GM19025 (cell line): ENCODE measurements at regions not wholly inside any gene's neighbourhood (a gene's known extent, or its start where the extent isn't known, plus 50 kb on each side); places are given as distances from the start of the nearest gene placed in this dataset.
"Not testable (repeated sequence)": the region's sequence is repeated elsewhere in the genome, so short reads cannot be mapped to it uniquely, and the experiment has no call there.

Experiments used
- ATAC-seq: cut with Tn5 transposase; IDR thresholded peaks from one replicate; pipeline ENCODE4 v1.9.1; 2021; ENCODE audit warnings: mild to moderate bottlenecking, low read depth, moderate library complexity; ENCODE audit not compliant: unreplicated experiment

- ATAC-seq = no peak
These were observed 1176.5 kb upstream of the TMEFF2 start for GRCh38 chr2:193371200-193371599.

- no peak for ATAC-seq
These were observed 1173.9 kb upstream of the TMEFF2 start for GRCh38 chr2:193368615-193369014.

- ATAC-seq = no peak
These were observed 1162.8 kb upstream of the TMEFF2 start for GRCh38 chr2:193357508-193357907.

- ATAC-seq = not testable (repeated sequence)
These were observed 1158.0 kb upstream of the TMEFF2 start for GRCh38 chr2:193352665-193353242.

- ATAC-seq = no peak
These were observed 1155.8 kb upstream of the TMEFF2 start for GRCh38 chr2:193350509-193350908.

- ATAC-seq = no peak
These were observed 1154.9 kb upstream of the TMEFF2 start for GRCh38 chr2:193349642-193350041.

- ATAC-seq = no peak
These were observed 1153.3 kb upstream of the TMEFF2 start for GRCh38 chr2:193348055-193348454.

GRCh38 chr2:193336781-193337180, 1142.0 kb upstream of the TMEFF2 start:
- no peak for ATAC-seq

- no peak for ATAC-seq
These were observed 1139.7 kb upstream of the TMEFF2 start for GRCh38 chr2:193334401-193334800.

GRCh38 chr2:193333539-193333938, 1138.8 kb upstream of the TMEFF2 start:
- ATAC-seq = no peak

GRCh38 chr2:193332941-193333340, 1138.2 kb upstream of the TMEFF2 start:
- ATAC-seq = no peak

GRCh38 chr2:193331676-193332075, 1136.9 kb upstream of the TMEFF2 start:
- ATAC-seq = no peak

GRCh38 chr2:193326296-193326695, 1131.6 kb upstream of the TMEFF2 start:
- ATAC-seq = no peak

- ATAC-seq = no peak
These were observed 1120.8 kb upstream of the TMEFF2 start for GRCh38 chr2:193315428-193316091.

- ATAC-seq = no peak
These were observed 1108.7 kb upstream of the TMEFF2 start for GRCh38 chr2:193303464-193303863.

GRCh38 chr2:193294371-193294770, 1099.6 kb upstream of the TMEFF2 start:
- no peak for ATAC-seq

GRCh38 chr2:193279361-193279760, 1084.6 kb upstream of the TMEFF2 start:
- ATAC-seq = no peak

GRCh38 chr2:193276988-193277387, 1082.3 kb upstream of the TMEFF2 start:
- no peak for ATAC-seq

GRCh38 chr2:193276560-193276959, 1081.8 kb upstream of the TMEFF2 start:
- no peak for ATAC-seq

GRCh38 chr2:193276069-193276468, 1081.3 kb upstream of the TMEFF2 start:
- ATAC-seq = no peak

GRCh38 chr2:193272011-193272410, 1077.3 kb upstream of the TMEFF2 start:
- no peak for ATAC-seq

- no peak for ATAC-seq
These were observed 1076.1 kb upstream of the TMEFF2 start for GRCh38 chr2:193270816-193271215.
